Aorta (tissue), 5 donors: ENCODE measurements at regions not wholly inside any gene's neighbourhood (a gene's known extent, or its start where the extent isn't known, plus 50 kb on each side); places are given as distances from the start of the nearest gene placed in this dataset.

Source experiments
- ATAC-seq: fragments of 200-7000 bp; cut with Tn5 transposase; one replicate; pipeline ENCODE4 v1.9.1; 2022; ENCODE audit warnings: moderate library complexity; ENCODE audit not compliant: low FRiP score
- DNase-seq, 2 donors: peaks; one replicate each; pipeline ENCODE4 v3.0.0-alpha.2; 2020
- H3K27ac ChIP-seq, 2 donors: one replicate each; pipeline ENCODE4 v1.5.1; 2013; ENCODE audit warnings: low read length in 2 of 2, mild to moderate bottlenecking in 2 of 2, moderate library complexity in 2 of 2, control low read depth in 1 of 2, inconsistent platforms in 1 of 2, low read depth in 1 of 2
- H3K27me3 ChIP-seq, 2 donors: one replicate each; pipeline ENCODE4 v1.6.1; 2013; ENCODE audit warnings: control low read depth in 1 of 2, low read length in 1 of 2, mild to moderate bottlenecking in 1 of 2, moderate library complexity in 1 of 2; ENCODE audit not compliant: insufficient read depth in 2 of 2, control insufficient read depth in 1 of 2
- H3K36me3 ChIP-seq, 2 donors: one replicate each; pipeline ENCODE4 v1.6.1; 2013; ENCODE audit warnings: control low read depth in 1 of 2, low read length in 1 of 2, mild to moderate bottlenecking in 1 of 2; ENCODE audit not compliant: insufficient read depth in 2 of 2, control insufficient read depth in 1 of 2
- H3K4me1 ChIP-seq, 2 donors: one replicate each; pipeline ENCODE4 v1.6.1; 2013; ENCODE audit warnings: low read length in 2 of 2, control low read depth in 1 of 2, mild to moderate bottlenecking in 1 of 2, moderate library complexity in 1 of 2; ENCODE audit not compliant: insufficient read depth in 2 of 2, control insufficient read depth in 1 of 2
- H3K4me3 ChIP-seq, 2 donors: one replicate each; pipeline ENCODE4 v1.5.1; 2013; ENCODE audit warnings: low read length in 2 of 2, control low read depth in 1 of 2, mild to moderate bottlenecking in 1 of 2
- H3K9me3 ChIP-seq: one replicate; pipeline ENCODE4 v1.6.1; 2013; ENCODE audit warnings: mild to moderate bottlenecking, low read length; ENCODE audit not compliant: control insufficient read depth
- WGBS, 2 donors: extraction: QIAGEN DNeasy Blood & Tissue Kit; methylation state at CpG; one replicate each; pipeline ENCODE4 v1.1.7; 2013; 5-methylcytosine and 5-hydroxymethylcytosine counted together
- intact Hi-C, 2 donors: fragments of 100-400 bp; cut with DNase I; formaldehyde crosslinking; loops; one replicate each; pipeline versions ENCODE4 v1.14.2 to v1.15.0; 2022
- donor health status: healthy with polysubstance abuse.
- donor health status: Bipolar disorder and iron deficiency.
- donor health status: DM: no; HTN: no; CAD: no.
- donor health status: DM: no; HTN: no; CAD: no.
- donor health status: DM: yes; HTN: yes; CAD: no.

GRCh38 chr11:10908215-10908951 is 50.5 kb upstream of the ZBED5 start:
- intact Hi-C loops, result no loop called here
- ATAC-seq (no peak), DNase-seq (no peak)
- WGBS, 2 donors, result 59 to 60% methylated on average over 8 of the region's 8 CpGs
- Histone ChIP-seq H3K4me1 (peaks cover 0 to 7% of the 10 kb centered on the region in 2 donors), H3K27ac (no peak overlapping the region), H3K27me3 (no peaks in the 10 kb centered on the region), H3K9me3 (no peaks in the 10 kb centered on the region), H3K4me3 (peak overlapping the region in 1 of 2 donors; percentile 31), H3K36me3 (no peaks in the 10 kb centered on the region)
